Ectodermal cell (in vitro differentiated cells): ENCODE measurements at regions not wholly inside any gene's neighbourhood (a gene's known extent, or its start where the extent isn't known, plus 50 kb on each side); places are given as distances from the start of the nearest gene placed in this dataset.

Experiments used
- H3K27ac ChIP-seq: 2 replicates; pipeline ENCODE4 v1.7.0; 2013; ENCODE audit warnings: mild to moderate bottlenecking, low read depth, low read length; ENCODE audit not compliant: insufficient read depth, poor library complexity, severe bottlenecking
- H3K27me3 ChIP-seq: 2 replicates; pipeline ENCODE4 v1.7.0; 2013; ENCODE audit warnings: mild to moderate bottlenecking, low read length; ENCODE audit not compliant: insufficient read depth, control insufficient read depth, poor library complexity, severe bottlenecking
- H3K36me3 ChIP-seq: one replicate; pipeline ENCODE4 v1.7.0; 2013; ENCODE audit warnings: low read length; ENCODE audit not compliant: control insufficient read depth, insufficient read depth
- H3K4me1 ChIP-seq: one replicate; pipeline ENCODE4 v1.7.0; 2013; ENCODE audit warnings: low read length; ENCODE audit not compliant: control insufficient read depth, insufficient read depth
- H3K4me3 ChIP-seq: 2 replicates; pipeline ENCODE4 v1.7.0; 2013; ENCODE audit warnings: low read depth, low read length, control low read depth; ENCODE audit not compliant: insufficient read depth
- H3K9me3 ChIP-seq: 2 replicates; pipeline ENCODE4 v1.7.0; 2013; ENCODE audit warnings: mild to moderate bottlenecking, low read length, moderate library complexity; ENCODE audit not compliant: control insufficient read depth
- WGBS, 2 experiments: methylation state at CpG; one replicate each; pipeline ENCODE4 v1.1.7; 2013; ENCODE audit warnings: missing lambda C conversion rate in 2 of 2; 5-methylcytosine and 5-hydroxymethylcytosine counted together

DNA sequence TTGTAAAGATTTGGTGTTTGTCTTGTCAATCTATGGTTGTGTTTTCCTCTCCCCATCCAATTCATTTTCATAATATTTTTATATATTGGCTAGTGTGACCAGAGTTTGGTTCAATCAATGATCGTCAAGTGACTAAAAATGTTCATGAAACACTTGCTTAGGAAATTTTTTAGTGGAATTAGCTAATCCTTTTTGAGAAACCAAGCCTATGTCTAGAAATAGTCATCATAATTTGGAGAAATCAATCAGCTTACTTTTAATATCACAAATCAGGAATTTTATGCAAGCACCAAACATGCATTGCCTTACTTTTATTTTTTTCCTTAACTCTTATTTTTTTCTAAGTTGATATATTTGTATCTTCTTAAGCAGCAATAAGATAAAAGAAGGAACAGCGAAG lies 403.1 kb upstream of the TBL1XR1 start:
- Histone ChIP-seq H3K36me3 (no peaks in the 10 kb centered on the region), H3K9me3 (no peaks in the 10 kb centered on the region), H3K4me1 (peaks cover 4% of the 10 kb centered on the region), H3K27ac (no peak overlapping the region), H3K4me3 (no peak overlapping the region), H3K27me3 (no peaks in the 10 kb centered on the region)
- 88 to 94% methylated on average over 2 of the region's 2 CpGs for WGBS, 2 experiments

DNA sequence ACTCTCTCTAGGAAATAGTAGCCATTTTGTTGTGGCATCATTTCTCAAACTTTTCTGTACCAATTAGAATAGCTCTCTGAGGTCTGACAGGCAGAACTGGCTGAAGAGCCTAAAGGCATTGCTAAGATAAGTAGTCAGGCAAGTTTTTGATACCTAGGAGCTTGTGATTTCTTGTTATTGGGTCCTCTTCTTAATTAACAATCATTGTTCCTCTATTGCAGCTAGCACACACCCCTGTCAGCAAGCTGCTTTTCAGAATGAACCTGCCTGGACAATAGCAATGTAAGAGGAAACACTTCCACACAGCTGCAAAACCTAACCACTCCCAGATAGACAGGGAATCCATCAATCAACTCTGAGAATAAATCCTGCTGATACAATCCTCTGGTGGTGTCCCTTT lies 403.9 kb upstream of the TBL1XR1 start:
- Histone ChIP-seq H3K4me1 (peaks cover 4% of the 10 kb centered on the region), H3K4me3 (no peak overlapping the region)

DNA sequence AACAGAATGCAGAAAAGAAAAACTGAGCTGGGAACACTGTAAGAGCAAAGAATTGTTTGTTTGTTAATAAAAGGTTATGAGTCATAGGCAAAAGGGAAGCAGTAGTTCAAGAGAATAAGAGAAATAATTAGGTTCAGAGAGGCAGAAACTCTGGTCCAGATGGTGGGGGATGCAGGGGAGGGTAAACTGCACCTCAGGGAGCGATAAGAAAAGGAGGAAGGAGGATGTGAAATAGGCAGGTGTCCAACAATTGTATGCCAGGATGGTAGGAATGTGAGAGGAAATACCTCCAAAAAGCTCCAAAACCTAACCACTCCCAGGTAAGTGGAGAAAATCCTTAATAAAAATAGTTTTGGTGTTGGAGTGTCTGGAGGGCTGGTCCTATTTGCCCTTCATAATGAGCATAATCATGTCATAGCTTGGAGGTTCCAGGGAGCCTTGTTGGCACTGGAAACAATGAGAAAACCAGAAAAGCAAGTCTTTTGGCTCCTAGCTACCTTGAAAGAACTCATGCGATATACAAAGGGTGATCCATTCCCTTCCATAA lies 405.4 kb upstream of the TBL1XR1 start:
- WGBS, 2 experiments: 87 to 97% methylated on average over 2 of the region's 2 CpGs

More for the DNA sequence above, 403.9 kb upstream of the TBL1XR1 start:
- Histone ChIP-seq H3K27me3 (no peaks in the 10 kb centered on the region), H3K27ac (no peak overlapping the region), H3K9me3 (no peaks in the 10 kb centered on the region), H3K36me3 (no peaks in the 10 kb centered on the region)

DNA sequence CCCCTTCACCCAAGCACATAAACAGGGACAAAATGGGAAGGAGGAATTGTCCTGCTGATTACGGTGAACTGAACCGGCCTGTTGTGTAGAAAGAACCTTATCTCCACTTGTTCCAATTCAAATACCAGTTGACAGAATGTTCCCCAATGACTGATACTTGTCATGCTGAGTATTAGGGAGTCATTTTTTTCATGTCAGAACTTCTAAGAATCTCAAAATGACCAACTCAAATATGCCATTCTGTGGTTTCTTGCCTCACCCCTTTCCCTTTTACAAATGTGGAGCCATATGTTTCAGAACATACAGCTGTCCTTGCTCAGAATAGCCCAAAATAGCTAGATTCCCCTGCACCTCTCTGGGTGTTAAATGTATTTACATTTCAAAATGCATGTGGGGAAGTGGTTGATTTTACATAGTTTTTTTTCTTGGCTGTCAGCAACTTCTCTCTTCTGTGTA lies 405.9 kb upstream of the TBL1XR1 start:
- Histone ChIP-seq H3K36me3 (no peaks in the 10 kb centered on the region), H3K27ac (no peak overlapping the region), H3K9me3 (no peaks in the 10 kb centered on the region), H3K4me1 (peaks cover 4% of the 10 kb centered on the region), H3K27me3 (no peaks in the 10 kb centered on the region), H3K4me3 (no peak overlapping the region)
- 97 to 100% methylated on average over 2 of the region's 2 CpGs for WGBS, 2 experiments

More for the DNA sequence above, 405.4 kb upstream of the TBL1XR1 start:
- Histone ChIP-seq H3K4me1 (peaks cover 4% of the 10 kb centered on the region), H3K4me3 (no peak overlapping the region), H3K27ac (no peak overlapping the region), H3K27me3 (no peaks in the 10 kb centered on the region), H3K9me3 (no peaks in the 10 kb centered on the region), H3K36me3 (no peaks in the 10 kb centered on the region)

DNA sequence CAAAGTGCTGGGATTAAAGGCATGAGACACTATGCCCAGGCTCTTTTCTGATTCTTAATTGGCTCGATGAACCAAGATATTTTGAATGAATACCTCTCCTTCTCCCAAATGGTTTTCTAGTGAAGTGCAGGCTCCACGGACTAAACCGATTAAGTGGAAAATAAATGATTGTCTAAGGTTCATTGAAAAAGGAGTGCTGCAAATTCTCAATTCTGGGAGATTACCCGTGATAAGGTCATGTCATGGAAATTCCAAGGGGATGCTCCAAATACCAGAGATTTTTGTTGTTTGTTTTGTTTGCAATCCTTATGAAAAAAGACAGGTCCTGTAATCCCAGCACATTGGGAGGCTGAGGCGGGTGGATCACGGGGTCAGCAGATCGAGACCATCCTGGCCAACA lies 406.9 kb upstream of the TBL1XR1 start:
- no peak overlapping the region for H3K27ac ChIP-seq
- H3K36me3 ChIP-seq: no peaks in the 10 kb centered on the region
- no peaks in the 10 kb centered on the region for H3K9me3 ChIP-seq
- no peak overlapping the region for H3K4me3 ChIP-seq
- WGBS, 2 experiments: 89 to 94% methylated on average over 7 of the region's 7 CpGs
- H3K4me1 ChIP-seq: no peaks in the 10 kb centered on the region
- no peaks in the 10 kb centered on the region for H3K27me3 ChIP-seq

DNA sequence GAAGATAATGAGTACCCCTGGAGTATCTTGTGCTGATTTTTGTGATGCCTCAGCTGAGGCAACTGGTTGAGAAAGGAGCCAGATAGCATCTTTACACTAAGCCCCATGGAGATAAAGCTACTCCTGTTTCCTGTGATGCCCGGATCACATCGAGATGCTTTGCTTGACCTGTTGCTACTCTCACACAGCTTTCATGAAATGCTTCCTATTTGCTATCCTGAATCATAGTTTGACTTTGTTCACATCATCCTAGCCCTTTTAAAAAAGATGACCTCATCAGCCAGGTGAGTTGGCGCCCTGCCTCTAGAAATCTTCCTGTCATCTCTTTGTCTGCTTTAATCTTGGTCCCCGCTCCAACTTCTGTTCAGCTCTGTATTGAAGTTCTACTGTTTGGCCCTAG lies 409.6 kb upstream of the TBL1XR1 start:
- H3K36me3 ChIP-seq: no peaks in the 10 kb centered on the region
- no peaks in the 10 kb centered on the region for H3K9me3 ChIP-seq
- no peaks in the 10 kb centered on the region for H3K27me3 ChIP-seq
- no peaks in the 10 kb centered on the region for H3K4me1 ChIP-seq
- no peak overlapping the region for H3K4me3 ChIP-seq
- H3K27ac ChIP-seq: no peak overlapping the region
- WGBS, 2 experiments: 90 to 92% methylated on average over 4 of the region's 4 CpGs

DNA sequence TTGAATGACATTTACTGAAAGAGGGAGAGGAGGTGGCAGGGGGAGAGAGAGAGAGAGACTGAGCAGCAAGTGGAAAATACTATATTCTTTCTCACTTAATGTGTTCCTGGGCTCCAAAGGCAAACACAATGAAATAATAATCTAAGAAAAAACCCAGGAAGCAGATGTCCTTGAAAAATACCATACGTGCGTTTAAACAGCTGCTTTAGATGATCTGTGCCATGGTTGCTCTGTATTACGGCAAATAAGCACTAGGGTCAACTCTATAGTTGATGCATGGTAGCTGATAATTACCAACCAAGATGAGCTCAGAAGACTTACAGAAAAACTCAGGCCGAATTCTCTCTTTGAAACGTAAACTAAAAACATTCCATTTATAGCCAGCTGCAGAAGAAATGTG lies 410.3 kb upstream of the TBL1XR1 start:
- Histone ChIP-seq H3K4me3 (no peak overlapping the region), H3K27me3 (no peaks in the 10 kb centered on the region), H3K27ac (no peak overlapping the region), H3K36me3 (no peaks in the 10 kb centered on the region), H3K9me3 (no peaks in the 10 kb centered on the region), H3K4me1 (no peaks in the 10 kb centered on the region)
- 93 to 94% methylated on average over 5 of the region's 5 CpGs for WGBS, 2 experiments

DNA sequence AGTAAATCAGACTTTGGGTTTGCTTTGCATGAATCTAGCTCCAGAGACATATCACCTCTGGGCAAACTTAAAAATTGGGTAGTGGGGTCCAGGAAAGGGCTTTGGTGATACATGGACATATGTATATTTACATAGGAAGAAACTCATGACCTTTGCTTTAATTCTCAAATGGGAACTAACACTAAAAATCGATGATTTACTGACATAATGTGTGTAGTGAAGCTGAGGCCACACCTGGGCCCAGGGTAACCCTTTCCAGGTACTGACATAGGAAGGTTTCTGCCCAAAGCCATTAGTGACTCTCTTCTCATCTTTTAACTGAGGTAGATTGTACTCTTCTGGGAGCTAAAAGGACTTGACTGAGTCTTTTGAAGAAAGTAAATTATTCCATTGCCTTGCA lies 411.2 kb upstream of the TBL1XR1 start:
- Histone ChIP-seq H3K27ac (no peak overlapping the region), H3K4me1 (no peaks in the 10 kb centered on the region), H3K4me3 (no peak overlapping the region), H3K36me3 (no peaks in the 10 kb centered on the region), H3K27me3 (no peaks in the 10 kb centered on the region), H3K9me3 (no peaks in the 10 kb centered on the region)
- 93 to 100% methylated on average over 1 of the region's 1 CpG for WGBS, 2 experiments

DNA sequence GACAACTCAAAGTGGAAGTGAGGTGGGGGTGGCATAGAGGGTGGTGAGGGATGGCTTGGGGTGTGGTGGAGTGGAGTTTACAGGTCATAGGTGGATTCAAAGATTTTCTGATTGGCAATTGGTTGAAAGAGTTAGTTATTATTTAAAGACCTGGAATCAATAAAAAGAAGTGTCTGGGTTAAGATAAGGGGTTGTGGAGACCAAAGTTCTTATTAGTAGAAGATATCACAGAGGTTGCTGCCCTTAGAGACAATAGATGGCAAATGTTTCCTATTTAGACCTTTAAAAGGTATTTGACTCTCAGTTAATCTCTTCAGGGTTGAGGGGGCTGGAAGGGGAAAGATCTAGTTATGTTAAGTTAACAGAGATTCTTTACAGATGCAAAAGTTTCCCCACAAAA lies 412.3 kb upstream of the TBL1XR1 start:
- Histone ChIP-seq H3K9me3 (no peaks in the 10 kb centered on the region), H3K4me3 (no peak overlapping the region), H3K36me3 (no peaks in the 10 kb centered on the region), H3K4me1 (no peaks in the 10 kb centered on the region), H3K27me3 (no peaks in the 10 kb centered on the region), H3K27ac (no peak overlapping the region)

DNA sequence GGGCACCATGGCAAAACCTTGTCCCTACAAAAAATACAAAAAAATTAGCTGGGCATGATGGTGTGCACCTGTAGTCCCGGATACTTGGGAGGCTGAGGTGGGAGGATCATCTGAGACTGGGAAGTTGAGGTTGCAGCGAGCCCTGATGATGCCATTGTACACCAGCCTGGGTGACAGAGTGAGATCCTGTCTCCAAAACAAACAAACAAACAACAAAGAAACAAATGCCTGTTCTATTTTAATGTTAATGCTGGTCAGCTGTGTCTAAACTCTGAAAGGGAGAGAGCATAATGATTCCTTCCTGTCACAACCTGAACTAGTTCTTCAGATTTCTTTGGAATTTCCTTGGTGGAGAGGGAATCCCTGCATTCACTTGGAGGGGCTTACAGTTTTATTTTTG lies 413.0 kb upstream of the TBL1XR1 start:
- H3K27me3 ChIP-seq: no peaks in the 10 kb centered on the region
- 53 to 59% methylated on average over 2 of the region's 2 CpGs for WGBS, 2 experiments
- H3K36me3 ChIP-seq: no peaks in the 10 kb centered on the region
- H3K4me1 ChIP-seq: no peaks in the 10 kb centered on the region
- H3K27ac ChIP-seq: no peak overlapping the region
- no peaks in the 10 kb centered on the region for H3K9me3 ChIP-seq
- H3K4me3 ChIP-seq: no peak overlapping the region
